ENCODE measurements at regions not wholly inside any gene's neighbourhood (a gene's known extent, or its start where the extent isn't known, plus 50 kb on each side); places are given as distances from the start of the nearest gene placed in this dataset.

DNA sequence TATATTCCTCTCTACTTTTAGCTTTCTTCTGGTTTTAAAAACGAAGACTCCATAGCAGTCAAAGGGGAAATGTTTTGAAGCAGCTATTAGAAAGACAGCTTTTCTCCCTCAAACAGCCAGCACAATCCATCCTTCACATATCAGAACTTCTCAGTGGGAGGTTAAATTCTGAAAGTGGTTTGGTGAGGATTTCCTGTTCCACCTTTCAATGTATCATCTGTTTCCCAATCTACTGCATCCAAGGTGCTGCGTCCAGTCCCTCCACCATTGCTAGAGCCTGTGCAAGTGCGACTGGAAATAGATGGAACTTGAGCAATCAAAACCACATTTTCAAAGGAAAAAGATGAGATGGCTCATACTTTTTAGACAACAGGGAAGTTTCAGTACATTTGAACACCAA is 508.3 kb upstream of the ARID1B start:
- H3K4me3 ChIP-seq (replicated peaks; ENCODE audit: low read depth, low read length), result no peak overlapping the region
- no peak for DNase-seq (ENCODE audit: low read depth)
- TF ChIP-seq, protein P1, sequence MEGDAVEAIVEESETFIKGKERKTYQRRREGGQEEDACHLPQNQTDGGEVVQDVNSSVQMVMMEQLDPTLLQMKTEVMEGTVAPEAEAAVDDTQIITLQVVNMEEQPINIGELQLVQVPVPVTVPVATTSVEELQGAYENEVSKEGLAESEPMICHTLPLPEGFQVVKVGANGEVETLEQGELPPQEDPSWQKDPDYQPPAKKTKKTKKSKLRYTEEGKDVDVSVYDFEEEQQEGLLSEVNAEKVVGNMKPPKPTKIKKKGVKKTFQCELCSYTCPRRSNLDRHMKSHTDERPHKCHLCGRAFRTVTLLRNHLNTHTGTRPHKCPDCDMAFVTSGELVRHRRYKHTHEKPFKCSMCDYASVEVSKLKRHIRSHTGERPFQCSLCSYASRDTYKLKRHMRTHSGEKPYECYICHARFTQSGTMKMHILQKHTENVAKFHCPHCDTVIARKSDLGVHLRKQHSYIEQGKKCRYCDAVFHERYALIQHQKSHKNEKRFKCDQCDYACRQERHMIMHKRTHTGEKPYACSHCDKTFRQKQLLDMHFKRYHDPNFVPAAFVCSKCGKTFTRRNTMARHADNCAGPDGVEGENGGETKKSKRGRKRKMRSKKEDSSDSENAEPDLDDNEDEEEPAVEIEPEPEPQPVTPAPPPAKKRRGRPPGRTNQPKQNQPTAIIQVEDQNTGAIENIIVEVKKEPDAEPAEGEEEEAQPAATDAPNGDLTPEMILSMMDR (IDR thresholded peaks at IDR 0.05; ENCODE audit: low read length, missing control alignments), result no peak

DNA sequence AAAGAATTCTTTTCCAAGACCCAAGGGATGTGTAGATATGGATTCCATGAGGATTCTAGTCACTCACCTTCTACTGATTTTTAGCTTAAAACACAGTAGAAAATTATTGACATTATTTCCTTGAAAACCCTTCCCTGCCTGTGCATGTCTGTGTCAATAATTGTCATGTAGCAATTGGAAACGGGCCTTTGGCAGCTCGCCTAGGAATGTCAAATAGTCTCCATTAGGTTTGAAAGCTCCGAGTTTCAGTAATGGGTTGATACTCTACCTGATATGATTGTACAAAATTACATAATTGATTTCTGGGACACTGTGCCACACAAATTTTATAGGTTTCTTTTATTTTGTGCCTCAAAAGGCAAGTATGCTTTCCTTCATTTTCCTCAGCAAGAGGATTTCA is 515.2 kb upstream of the ARID1B start:
- no peak overlapping the region for H3K4me3 ChIP-seq (replicated peaks; ENCODE audit: low read depth, low read length)
- DNase-seq (ENCODE audit: low read depth), result no peak
- TF ChIP-seq, protein P1 (IDR thresholded peaks at IDR 0.05; ENCODE audit: low read length, missing control alignments), result no peak

DNA sequence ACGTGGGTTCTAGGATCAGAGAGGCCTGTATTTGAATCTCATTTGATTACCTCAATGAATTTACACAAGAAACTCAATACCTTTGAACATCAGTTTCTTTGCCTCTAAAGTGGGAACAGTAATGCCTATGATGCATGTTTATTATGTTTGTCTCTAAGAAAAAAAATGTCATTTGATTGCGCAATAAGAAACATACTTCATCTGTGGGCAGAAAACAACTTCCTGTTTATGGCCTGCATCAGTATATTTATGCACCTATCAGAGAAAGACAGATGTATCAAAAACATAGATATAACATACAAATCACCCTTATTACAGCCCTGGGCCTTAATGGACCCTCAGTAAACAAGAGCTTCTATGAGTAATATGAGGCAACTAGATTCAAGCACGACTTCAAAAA is 516.4 kb upstream of the ARID1B start:
- no peak overlapping the region for H3K4me3 ChIP-seq (replicated peaks; ENCODE audit: low read depth, low read length)
- no peak for DNase-seq (ENCODE audit: low read depth)
- TF ChIP-seq, protein P1 (IDR thresholded peaks at IDR 0.05; ENCODE audit: low read length, missing control alignments), result no peak

DNA sequence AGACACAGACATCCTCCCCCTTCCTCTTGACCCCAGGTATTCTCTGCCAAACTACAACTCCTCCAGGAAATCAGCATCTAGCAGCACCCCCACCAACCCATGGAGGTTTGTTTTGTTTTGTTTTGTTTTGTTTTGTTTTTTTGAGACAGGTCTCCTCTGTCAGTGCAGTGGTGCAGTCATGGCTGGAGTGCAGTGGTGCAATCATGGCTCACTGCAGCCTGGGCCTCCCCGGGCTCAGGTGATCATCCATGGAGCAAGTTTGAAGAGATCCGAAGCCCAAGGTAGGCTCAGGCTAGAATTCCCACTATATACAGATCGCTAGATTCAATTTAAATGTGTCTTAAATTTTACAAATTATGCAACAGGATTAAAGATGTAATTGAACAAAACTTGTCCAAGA is 518.2 kb upstream of the ARID1B start:
- TF ChIP-seq, protein P1 (IDR thresholded peaks at IDR 0.05; ENCODE audit: low read length, missing control alignments), result no peak
- H3K4me3 ChIP-seq (replicated peaks; ENCODE audit: low read depth, low read length), result no peak overlapping the region
- DNase-seq (ENCODE audit: low read depth), result no peak

DNA sequence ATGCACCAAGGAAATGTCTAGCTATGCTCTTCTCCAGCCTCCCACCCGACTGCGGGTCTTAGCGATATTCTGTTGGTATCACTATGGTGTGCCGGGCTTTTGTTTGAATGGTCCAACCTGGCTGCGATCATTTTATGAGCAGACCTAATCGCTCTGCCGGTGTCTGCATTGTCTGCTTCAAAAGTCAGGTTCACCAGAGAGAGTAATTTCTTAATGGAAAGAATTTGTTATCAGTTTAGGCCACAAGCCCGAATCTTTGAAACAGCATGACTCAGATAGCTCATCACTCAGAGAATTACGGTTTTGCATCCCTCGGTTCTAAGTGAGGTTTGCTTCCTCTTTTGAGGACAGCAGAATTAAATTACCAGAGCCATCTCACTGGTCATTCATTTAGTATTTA is 521.0 kb upstream of the ARID1B start:
- TF ChIP-seq, protein P1 (IDR thresholded peaks at IDR 0.05; ENCODE audit: low read length, missing control alignments), result no peak
- DNase-seq (ENCODE audit: low read depth), result no peak
- H3K4me3 ChIP-seq (replicated peaks; ENCODE audit: low read depth, low read length), result no peak overlapping the region

DNA sequence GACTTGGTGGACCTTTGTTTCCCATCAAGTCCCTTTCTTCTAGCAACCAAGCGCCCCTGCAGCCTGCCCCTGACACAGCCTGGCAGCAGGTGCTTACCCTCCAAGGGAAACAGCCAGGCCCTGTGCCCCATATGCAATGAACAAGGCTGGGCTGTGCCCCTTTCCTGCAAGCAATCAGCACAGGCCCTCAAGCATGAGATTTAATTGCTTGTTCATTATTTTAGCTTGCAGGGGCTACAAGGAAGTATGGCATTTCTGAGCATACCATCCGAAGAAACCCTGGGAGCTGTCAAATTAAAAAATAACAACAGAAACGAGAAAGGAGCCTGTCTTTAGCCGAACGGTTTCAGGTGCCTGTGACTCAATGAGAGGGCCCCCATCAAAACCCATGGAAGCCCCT is 522.9 kb upstream of the ARID1B start:
- TF ChIP-seq, protein P1 (IDR thresholded peaks at IDR 0.05; ENCODE audit: low read length, missing control alignments), result no peak
- H3K4me3 ChIP-seq (replicated peaks; ENCODE audit: low read depth, low read length), result no peak overlapping the region
- DNase-seq (ENCODE audit: low read depth), result no peak

DNA sequence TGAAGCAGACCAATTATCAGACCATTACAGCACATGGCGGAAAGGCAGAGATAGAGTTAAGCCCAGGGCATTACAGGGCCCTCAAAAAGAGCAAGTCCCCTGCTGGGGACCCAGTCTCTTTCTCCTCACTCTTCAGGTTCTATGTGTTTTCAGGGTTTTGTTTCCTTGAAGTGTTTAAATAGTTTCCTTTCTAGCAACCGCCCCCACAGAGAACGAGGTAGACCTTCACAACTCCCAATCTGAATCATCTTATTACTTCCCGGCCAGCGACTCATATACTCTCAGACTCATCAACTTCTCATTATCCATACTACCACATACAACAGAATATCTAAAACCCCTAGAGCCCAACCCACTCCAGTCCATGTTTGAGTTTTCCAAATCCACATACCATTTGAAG is 526.6 kb upstream of the ARID1B start:
- no peak overlapping the region for H3K4me3 ChIP-seq (replicated peaks; ENCODE audit: low read depth, low read length)
- TF ChIP-seq, protein P1 (IDR thresholded peaks at IDR 0.05; ENCODE audit: low read length, missing control alignments), result no peak
- DNase-seq (ENCODE audit: low read depth), result no peak
